ENCODE measurements at regions not wholly inside any gene's neighbourhood (a gene's known extent, or its start where the extent isn't known, plus 50 kb on each side); places are given as distances from the start of the nearest gene placed in this dataset.

DNA sequence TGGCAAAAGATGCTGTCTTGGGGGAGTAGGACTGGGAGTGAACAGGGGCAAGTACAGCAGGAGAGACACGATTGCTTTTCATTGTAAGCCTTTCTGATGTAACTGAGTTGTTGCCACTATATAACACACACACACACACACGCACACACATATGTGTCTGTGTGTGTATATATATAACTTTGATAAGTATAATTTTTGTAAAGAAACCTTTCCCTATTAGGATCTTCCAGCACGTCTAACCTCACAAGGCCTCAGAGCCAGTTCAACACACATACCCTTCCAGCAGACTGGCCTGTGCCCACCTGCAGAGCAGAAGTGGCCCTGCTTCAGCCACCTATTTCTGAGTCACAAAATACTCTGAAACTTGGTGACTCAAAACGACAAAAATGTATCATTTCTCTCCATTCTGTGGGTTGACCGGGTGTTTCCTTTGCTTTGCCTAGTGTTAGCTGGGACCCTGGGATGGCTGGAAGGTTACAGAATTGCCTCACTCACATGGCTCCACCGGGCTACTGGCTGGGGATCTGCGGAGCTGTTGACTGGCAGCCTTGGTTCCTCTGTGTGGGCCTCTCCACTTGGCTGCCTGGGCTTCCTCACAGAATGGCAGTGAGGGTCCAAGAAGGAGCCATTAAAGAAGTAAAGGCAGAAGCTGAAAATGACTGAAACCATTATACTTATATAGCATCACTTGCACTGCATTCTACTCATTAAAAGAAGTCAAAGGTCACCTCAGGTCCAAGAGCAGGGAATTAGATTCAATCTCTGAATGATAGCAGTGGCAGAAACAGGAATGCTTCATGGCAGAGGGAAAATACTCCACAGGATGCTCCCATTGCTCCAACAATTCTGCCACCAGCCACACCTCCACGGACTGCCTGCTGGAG lies 126.4 kb downstream of the BANF2 start:
- no peak for DNase-seq
- no peaks in the 10 kb centered on the region for H3K36me3 ChIP-seq

DNA sequence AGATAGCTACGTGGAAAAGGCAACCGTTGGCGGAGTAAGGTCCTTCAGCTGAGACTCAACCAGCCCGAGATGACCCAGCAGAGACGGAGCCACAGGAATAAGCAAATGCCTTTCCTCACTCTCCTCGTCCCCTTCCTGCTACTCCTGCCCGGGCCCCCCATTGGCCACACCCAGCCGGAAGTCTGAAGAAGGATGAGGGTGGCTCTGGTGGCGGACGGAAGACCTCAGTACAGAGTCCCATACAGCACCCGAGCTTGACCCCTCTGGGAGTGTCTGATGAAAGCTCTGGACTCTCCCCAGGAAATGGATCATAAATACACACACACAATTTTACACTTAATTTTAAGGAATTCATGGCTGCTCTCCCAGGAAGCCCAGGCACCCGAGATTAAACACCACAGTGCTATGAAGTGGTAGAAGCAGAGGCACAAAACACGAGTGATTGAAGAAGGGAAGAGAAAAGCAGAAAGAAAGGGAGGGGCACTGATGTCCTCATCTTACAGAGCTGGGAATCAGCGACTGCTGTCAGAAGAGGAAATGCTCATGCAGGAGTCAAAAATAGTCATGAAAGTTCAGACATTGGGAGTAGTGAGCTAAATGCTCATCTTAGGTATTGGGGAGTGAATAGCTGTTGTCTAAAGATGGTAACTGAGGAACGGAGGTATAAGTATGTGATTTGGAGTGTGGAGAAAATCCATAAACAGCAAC lies 125.6 kb downstream of the BANF2 start:
- TF ChIP-seq CTCF (IDR thresholded peaks at IDR 0.05; ENCODE audit: low read depth, low read length), result no peak
- H3K4me3 ChIP-seq (ENCODE audit: low read depth, low read length), result no peak overlapping the region

More for the DNA sequence above, 126.4 kb downstream of the BANF2 start:
- Histone ChIP-seq H3K4me3 (ENCODE audit: low read depth, low read length) (no peak overlapping the region), H3K9me3 (ENCODE audit: severe bottlenecking) (no peaks in the 10 kb centered on the region), H3K27me3 (ENCODE audit: insufficient read depth, low read depth, severe bottlenecking) (no peaks in the 10 kb centered on the region), H3K27ac (no peak overlapping the region)
- TF ChIP-seq CTCF (IDR thresholded peaks at IDR 0.05; ENCODE audit: low read depth, low read length), result no peak

GRCh38 chr20:17824676-17825251 lies 125.0 kb downstream of the BANF2 start:
- Histone ChIP-seq H3K9me3 (ENCODE audit: severe bottlenecking) (no peaks in the 10 kb centered on the region), H3K36me3 (no peaks in the 10 kb centered on the region), H3K4me3 (ENCODE audit: low read depth, low read length) (no peak overlapping the region), H3K27ac (no peak overlapping the region), H3K27me3 (ENCODE audit: insufficient read depth, low read depth, severe bottlenecking) (no peaks in the 10 kb centered on the region)
- no peak for TF ChIP-seq CTCF (IDR thresholded peaks at IDR 0.05; ENCODE audit: low read depth, low read length)
- DNase-seq, result no peak

More for the DNA sequence above, 125.6 kb downstream of the BANF2 start:
- no peak for DNase-seq
- Histone ChIP-seq H3K27ac (no peak overlapping the region), H3K27me3 (ENCODE audit: insufficient read depth, low read depth, severe bottlenecking) (no peaks in the 10 kb centered on the region), H3K36me3 (no peaks in the 10 kb centered on the region), H3K9me3 (ENCODE audit: severe bottlenecking) (no peaks in the 10 kb centered on the region)

DNA sequence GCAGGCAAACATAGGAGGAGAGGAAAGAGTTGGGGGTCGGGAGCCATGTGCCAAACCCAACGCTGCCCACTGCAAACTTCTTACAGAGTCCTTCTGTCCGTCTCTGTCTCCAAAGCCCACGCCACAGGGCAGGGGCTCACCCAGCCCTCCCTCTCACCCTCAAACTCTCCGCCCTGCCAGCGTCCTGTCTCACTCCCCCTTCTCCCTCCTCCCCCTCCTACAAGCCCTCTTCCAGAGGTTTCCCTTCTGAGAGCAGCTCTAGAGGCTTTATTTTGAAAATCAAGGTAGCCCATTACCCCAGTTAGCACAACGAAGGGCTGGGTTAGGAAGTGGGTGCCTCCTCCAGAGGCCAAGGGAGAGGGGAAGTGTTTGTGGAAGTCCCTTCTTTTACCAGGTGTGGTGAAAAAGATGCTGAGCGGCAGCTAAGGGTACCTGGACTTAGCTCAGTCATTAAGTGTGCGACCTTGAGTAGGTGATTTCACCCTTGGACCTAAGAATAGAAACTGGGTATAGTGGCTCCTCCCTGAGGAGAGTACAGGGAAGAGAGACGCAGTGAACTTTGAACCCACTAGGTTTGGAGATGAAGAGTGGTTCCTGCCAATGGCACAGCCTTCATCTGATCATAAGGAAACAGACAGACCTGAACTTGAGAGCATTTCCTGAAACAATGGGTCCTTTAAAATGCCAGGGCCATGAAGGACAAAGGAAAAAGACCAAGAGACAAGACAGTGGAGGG lies 123.8 kb downstream of the BANF2 start:
- no peaks in the 10 kb centered on the region for H3K9me3 ChIP-seq (ENCODE audit: severe bottlenecking)
- no peaks in the 10 kb centered on the region for H3K36me3 ChIP-seq
- no peak for TF ChIP-seq CTCF (IDR thresholded peaks at IDR 0.05; ENCODE audit: low read depth, low read length)
- no peak overlapping the region for H3K27ac ChIP-seq
- H3K27me3 ChIP-seq (ENCODE audit: insufficient read depth, low read depth, severe bottlenecking), result no peaks in the 10 kb centered on the region
- DNase-seq, result no peak
- H3K4me3 ChIP-seq (ENCODE audit: low read depth, low read length), result no peak overlapping the region

DNA sequence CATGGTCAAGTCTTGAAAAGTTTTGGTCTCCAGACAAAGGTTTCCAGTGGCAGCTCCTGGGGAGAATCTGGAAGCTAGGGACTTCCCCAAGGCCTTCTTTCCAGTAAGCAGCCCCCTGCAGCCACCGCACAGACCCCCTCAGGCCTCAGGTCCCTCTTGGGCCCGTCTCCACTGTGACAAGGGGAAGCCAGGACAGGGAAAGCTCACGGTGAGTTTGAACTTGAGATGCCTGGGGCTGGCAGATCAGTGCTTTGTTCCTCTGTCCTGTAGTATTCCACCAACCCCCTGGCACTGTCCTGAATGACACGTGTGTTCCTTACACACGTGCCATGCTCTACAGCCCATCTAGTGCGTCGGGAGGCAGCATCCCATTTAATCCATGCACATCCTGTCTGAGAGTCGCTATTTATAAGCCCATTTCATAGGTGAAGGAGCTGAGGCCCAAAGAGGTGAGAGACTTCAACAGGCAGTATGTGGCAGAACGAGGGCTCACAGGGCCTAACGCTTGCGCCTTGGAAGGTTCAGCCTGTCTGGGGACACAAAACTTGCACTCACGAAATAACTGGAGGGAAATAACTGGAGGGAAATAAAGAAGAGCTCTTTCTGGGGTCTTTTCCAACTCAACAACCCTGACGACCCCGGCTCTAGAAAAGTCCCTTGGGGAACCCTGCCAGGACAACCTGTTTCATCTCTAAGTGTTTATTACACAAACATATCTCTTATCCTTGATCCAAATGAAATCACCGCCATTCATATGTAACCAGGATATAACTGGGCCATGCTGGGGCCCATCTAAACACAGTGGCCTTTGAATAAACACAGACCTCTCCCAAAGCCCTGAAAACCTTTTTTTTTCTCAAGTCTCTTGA lies 123.0 kb downstream of the BANF2 start:
- Histone ChIP-seq H3K4me3 (ENCODE audit: low read depth, low read length) (no peak overlapping the region), H3K36me3 (no peaks in the 10 kb centered on the region), H3K27ac (no peak overlapping the region), H3K27me3 (ENCODE audit: insufficient read depth, low read depth, severe bottlenecking) (no peaks in the 10 kb centered on the region), H3K9me3 (ENCODE audit: severe bottlenecking) (no peaks in the 10 kb centered on the region)
- no peak for DNase-seq
- TF ChIP-seq CTCF (IDR thresholded peaks at IDR 0.05; ENCODE audit: low read depth, low read length), result no peak
